ENCODE measurements at regions not wholly inside any gene's neighbourhood (a gene's known extent, or its start where the extent isn't known, plus 50 kb on each side); places are given as distances from the start of the nearest gene placed in this dataset.

GRCh38 chr3:176051766-176052165 lies 1145.5 kb downstream of the TBL1XR1 start:
- Mint-ChIP-seq H3K27me3 (ENCODE audit: unreplicated experiment) (no peaks in the 10 kb centered on the region), H3K9me3 (ENCODE audit: unreplicated experiment) (no peaks in the 10 kb centered on the region), H3K36me3 (ENCODE audit: low read depth, unreplicated experiment) (no peaks in the 10 kb centered on the region), H3K27ac (ENCODE audit: unreplicated experiment) (no peak overlapping the region), H3K4me1 (ENCODE audit: unreplicated experiment) (no peaks in the 10 kb centered on the region), H3K4me3 (ENCODE audit: unreplicated experiment) (no peak overlapping the region)
- DNase-seq (ENCODE audit: low spot score) = no peak
- TF ChIP-seq, protein P1, sequence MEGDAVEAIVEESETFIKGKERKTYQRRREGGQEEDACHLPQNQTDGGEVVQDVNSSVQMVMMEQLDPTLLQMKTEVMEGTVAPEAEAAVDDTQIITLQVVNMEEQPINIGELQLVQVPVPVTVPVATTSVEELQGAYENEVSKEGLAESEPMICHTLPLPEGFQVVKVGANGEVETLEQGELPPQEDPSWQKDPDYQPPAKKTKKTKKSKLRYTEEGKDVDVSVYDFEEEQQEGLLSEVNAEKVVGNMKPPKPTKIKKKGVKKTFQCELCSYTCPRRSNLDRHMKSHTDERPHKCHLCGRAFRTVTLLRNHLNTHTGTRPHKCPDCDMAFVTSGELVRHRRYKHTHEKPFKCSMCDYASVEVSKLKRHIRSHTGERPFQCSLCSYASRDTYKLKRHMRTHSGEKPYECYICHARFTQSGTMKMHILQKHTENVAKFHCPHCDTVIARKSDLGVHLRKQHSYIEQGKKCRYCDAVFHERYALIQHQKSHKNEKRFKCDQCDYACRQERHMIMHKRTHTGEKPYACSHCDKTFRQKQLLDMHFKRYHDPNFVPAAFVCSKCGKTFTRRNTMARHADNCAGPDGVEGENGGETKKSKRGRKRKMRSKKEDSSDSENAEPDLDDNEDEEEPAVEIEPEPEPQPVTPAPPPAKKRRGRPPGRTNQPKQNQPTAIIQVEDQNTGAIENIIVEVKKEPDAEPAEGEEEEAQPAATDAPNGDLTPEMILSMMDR (IDR thresholded peaks at IDR 0.05; ENCODE audit: unreplicated experiment) = no peak

GRCh38 chr3:176046703-176047102 lies 1150.6 kb downstream of the TBL1XR1 start:
- Mint-ChIP-seq H3K9me3 (ENCODE audit: unreplicated experiment) (no peaks in the 10 kb centered on the region), H3K27ac (ENCODE audit: unreplicated experiment) (no peak overlapping the region), H3K36me3 (ENCODE audit: low read depth, unreplicated experiment) (no peaks in the 10 kb centered on the region), H3K27me3 (ENCODE audit: unreplicated experiment) (no peaks in the 10 kb centered on the region), H3K4me1 (ENCODE audit: unreplicated experiment) (no peaks in the 10 kb centered on the region), H3K4me3 (ENCODE audit: unreplicated experiment) (no peak overlapping the region)
- TF ChIP-seq, protein P1 (IDR thresholded peaks at IDR 0.05; ENCODE audit: unreplicated experiment) = no peak
- no peak for DNase-seq (ENCODE audit: low spot score)

GRCh38 chr3:176041812-176042211 lies 1155.5 kb downstream of the TBL1XR1 start:
- DNase-seq (ENCODE audit: low spot score) = no peak
- TF ChIP-seq, protein P1 (IDR thresholded peaks at IDR 0.05; ENCODE audit: unreplicated experiment) = no peak
- Mint-ChIP-seq H3K27me3 (ENCODE audit: unreplicated experiment) (no peaks in the 10 kb centered on the region), H3K4me3 (ENCODE audit: unreplicated experiment) (no peak overlapping the region), H3K36me3 (ENCODE audit: low read depth, unreplicated experiment) (no peaks in the 10 kb centered on the region), H3K9me3 (ENCODE audit: unreplicated experiment) (no peaks in the 10 kb centered on the region), H3K27ac (ENCODE audit: unreplicated experiment) (no peak overlapping the region), H3K4me1 (ENCODE audit: unreplicated experiment) (no peaks in the 10 kb centered on the region)

GRCh38 chr3:176041185-176041584 lies 1156.1 kb downstream of the TBL1XR1 start:
- no peaks in the 10 kb centered on the region for H3K9me3 Mint-ChIP-seq (ENCODE audit: unreplicated experiment)
- no peak overlapping the region for H3K27ac Mint-ChIP-seq (ENCODE audit: unreplicated experiment)
- no peaks in the 10 kb centered on the region for H3K27me3 Mint-ChIP-seq (ENCODE audit: unreplicated experiment)
- TF ChIP-seq, protein P1 (IDR thresholded peaks at IDR 0.05; ENCODE audit: unreplicated experiment) = no peak
- no peaks in the 10 kb centered on the region for H3K4me1 Mint-ChIP-seq (ENCODE audit: unreplicated experiment)
- no peak for DNase-seq (ENCODE audit: low spot score)
- H3K4me3 Mint-ChIP-seq (ENCODE audit: unreplicated experiment) = no peak overlapping the region
- H3K36me3 Mint-ChIP-seq (ENCODE audit: low read depth, unreplicated experiment) = no peaks in the 10 kb centered on the region

- no peak for DNase-seq (ENCODE audit: low spot score)
- no peaks in the 10 kb centered on the region for H3K27me3 Mint-ChIP-seq (ENCODE audit: unreplicated experiment)
- TF ChIP-seq, protein P1 (IDR thresholded peaks at IDR 0.05; ENCODE audit: unreplicated experiment) = no peak
- H3K9me3 Mint-ChIP-seq (ENCODE audit: unreplicated experiment) = no peaks in the 10 kb centered on the region
- no peaks in the 10 kb centered on the region for H3K36me3 Mint-ChIP-seq (ENCODE audit: low read depth, unreplicated experiment)
- H3K4me3 Mint-ChIP-seq (ENCODE audit: unreplicated experiment) = no peak overlapping the region
- no peak overlapping the region for H3K27ac Mint-ChIP-seq (ENCODE audit: unreplicated experiment)
- H3K4me1 Mint-ChIP-seq (ENCODE audit: unreplicated experiment) = no peaks in the 10 kb centered on the region
Measured at GRCh38 chr3:176037636-176038035, 1159.6 kb downstream of the TBL1XR1 start.

Data from endothelial cell (in vitro differentiated cells).